A673 (cell line): ENCODE measurements at regions not wholly inside any gene's neighbourhood (a gene's known extent, or its start where the extent isn't known, plus 50 kb on each side); places are given as distances from the start of the nearest gene placed in this dataset.

Source experiments
- EZH2 ChIP-seq: fragments of 200-600 bp; sonication (generic); IDR thresholded peaks from 2 replicates; pipeline ENCODE4 v1.6.1; 2017; ENCODE audit warnings: borderline replicate concordance, low read depth, mild to moderate bottlenecking, mixed read lengths, antibody characterized with exemption, low read length; ENCODE audit not compliant: poor library complexity, severe bottlenecking
- TF ChIP-seq, protein P1 (sequence below): fragments of 300-800, 200-600 bp; sonication (generic); conservative IDR thresholded peaks from 2 replicates; pipeline ENCODE4 v1.5.1; 2017; ENCODE audit warnings: low read depth, mild to moderate bottlenecking, antibody characterized with exemption, low read length, moderate library complexity, mixed read lengths

DNA sequence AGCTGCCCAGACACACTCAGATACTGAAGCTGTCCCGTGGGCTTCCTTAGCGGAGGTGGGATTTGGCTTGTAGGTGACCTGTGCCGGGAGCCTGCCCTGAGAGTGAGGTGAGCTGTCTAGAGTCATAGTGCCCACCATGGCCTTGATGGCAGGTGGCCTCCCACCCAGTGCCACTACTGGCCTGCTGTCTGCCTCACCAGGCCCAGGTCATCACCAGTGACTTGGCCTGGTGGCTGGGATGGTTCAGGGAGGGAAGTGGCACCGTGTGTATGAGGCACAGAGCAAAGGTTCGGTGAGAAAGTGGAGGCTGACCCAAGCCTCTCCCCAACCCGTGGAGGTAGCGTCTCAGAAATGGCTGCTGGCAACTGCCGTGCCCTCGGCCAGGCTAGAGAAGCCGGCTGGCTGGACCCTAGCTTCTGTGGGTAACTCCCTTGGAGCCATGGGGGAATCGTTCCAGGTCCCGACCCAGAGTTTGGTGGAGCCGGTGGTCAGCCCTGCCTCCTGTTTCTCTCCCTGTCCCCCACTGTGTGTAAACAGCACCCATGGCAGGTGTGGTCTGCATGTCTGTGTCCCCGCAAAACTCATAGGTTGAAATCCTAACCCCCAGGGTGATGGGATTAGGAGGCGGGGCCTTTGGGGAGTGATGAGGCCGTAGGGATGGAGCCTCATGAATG is 155.4 kb upstream of the C1orf174 start:
- TF ChIP-seq, protein P1, sequence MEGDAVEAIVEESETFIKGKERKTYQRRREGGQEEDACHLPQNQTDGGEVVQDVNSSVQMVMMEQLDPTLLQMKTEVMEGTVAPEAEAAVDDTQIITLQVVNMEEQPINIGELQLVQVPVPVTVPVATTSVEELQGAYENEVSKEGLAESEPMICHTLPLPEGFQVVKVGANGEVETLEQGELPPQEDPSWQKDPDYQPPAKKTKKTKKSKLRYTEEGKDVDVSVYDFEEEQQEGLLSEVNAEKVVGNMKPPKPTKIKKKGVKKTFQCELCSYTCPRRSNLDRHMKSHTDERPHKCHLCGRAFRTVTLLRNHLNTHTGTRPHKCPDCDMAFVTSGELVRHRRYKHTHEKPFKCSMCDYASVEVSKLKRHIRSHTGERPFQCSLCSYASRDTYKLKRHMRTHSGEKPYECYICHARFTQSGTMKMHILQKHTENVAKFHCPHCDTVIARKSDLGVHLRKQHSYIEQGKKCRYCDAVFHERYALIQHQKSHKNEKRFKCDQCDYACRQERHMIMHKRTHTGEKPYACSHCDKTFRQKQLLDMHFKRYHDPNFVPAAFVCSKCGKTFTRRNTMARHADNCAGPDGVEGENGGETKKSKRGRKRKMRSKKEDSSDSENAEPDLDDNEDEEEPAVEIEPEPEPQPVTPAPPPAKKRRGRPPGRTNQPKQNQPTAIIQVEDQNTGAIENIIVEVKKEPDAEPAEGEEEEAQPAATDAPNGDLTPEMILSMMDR: no peak
- no peak for TF ChIP-seq EZH2
